ENCODE measurements at regions not wholly inside any gene's neighbourhood (a gene's known extent, or its start where the extent isn't known, plus 50 kb on each side); places are given as distances from the start of the nearest gene placed in this dataset.

DNA sequence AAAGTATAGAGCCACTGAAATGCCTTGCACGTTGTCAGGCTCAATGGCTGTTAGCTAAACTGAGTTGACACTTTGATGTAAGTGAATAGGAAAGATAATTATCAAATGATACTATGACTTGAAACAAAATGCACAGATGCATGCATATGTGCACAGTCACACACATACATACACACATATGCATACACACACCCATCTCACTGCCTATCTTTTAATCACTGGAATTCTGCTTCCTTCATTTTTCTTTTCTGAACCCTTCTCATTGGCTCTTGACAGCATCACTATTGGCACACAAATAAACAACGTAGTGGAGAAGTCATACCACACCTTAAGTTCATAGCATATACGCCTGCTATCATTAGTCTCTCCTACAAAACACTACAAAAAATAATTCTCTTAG is 154.9 kb upstream of the NCKAP5 start:
- H3K4me3 ChIP-seq (ENCODE audit: low read length in 2 of 2): no peak overlapping the region
- H2BK5ac ChIP-seq (ENCODE audit: low read length): no peak overlapping the region
- no peak overlapping the region for H3K27ac ChIP-seq (replicated peaks; ENCODE audit: low read length)
- peaks cover 3 to 37% of the 10 kb centered on the region in 2 donors for H3K9me3 ChIP-seq (replicated peaks in 1 of 2; ENCODE audit: control insufficient read depth in 2 of 2, insufficient read depth in 1 of 2, low read depth in 1 of 2, low read length in 2 of 2)
- H3K36me3 ChIP-seq (replicated peaks in 1 of 2; ENCODE audit: control insufficient read depth in 2 of 2, insufficient read depth in 2 of 2, low read length in 2 of 2): no peaks in the 10 kb centered on the region
- H3K18ac ChIP-seq (ENCODE audit: low read length): no peak overlapping the region
- no peak overlapping the region for H3K14ac ChIP-seq (ENCODE audit: low read length)
- no peaks in the 10 kb centered on the region for H3K4me1 ChIP-seq (ENCODE audit: control insufficient read depth in 2 of 2, insufficient read depth in 1 of 2, low read depth in 1 of 2, low read length in 2 of 2)
- no peaks in the 10 kb centered on the region for H3K79me1 ChIP-seq (ENCODE audit: low read depth, low read length)
- H3K23ac ChIP-seq (ENCODE audit: low read depth, low read length, poor library complexity): no peak overlapping the region
- H2BK120ac ChIP-seq (ENCODE audit: low read depth, low read length): no peak overlapping the region
- H4K8ac ChIP-seq (ENCODE audit: low read depth, low read length): no peak overlapping the region
- no peak overlapping the region for H2BK15ac ChIP-seq (ENCODE audit: low read length)
- H3K4ac ChIP-seq (ENCODE audit: low read length): no peak overlapping the region
- WGBS, 2 donors (ENCODE audit: extremely low coverage in 2 of 2, insufficient read length in 2 of 2, insufficient replicate concordance in 1 of 2): no CpG with 5 or more reads among the region's 3 CpGs
- H3K27me3 ChIP-seq (ENCODE audit: control insufficient read depth in 3 of 3, insufficient read depth in 3 of 3, low read depth in 1 of 3, low read length in 3 of 3): no peaks in the 10 kb centered on the region
- DNase-seq (ENCODE audit: low spot score): no peak
- no peak overlapping the region for H3K4me2 ChIP-seq (ENCODE audit: insufficient read depth, low read length, poor library complexity, severe bottlenecking)
- H2AK5ac ChIP-seq (ENCODE audit: low read depth, low read length): no peak overlapping the region
- no peak overlapping the region for H2AFZ ChIP-seq (ENCODE audit: low read length)
- H2BK12ac ChIP-seq (ENCODE audit: low read length): no peak overlapping the region
- no peak overlapping the region for H3K9ac ChIP-seq (ENCODE audit: low read depth, low read length, poor library complexity)
- H4K91ac ChIP-seq (ENCODE audit: low read depth, low read length, poor library complexity): no peak overlapping the region

DNA sequence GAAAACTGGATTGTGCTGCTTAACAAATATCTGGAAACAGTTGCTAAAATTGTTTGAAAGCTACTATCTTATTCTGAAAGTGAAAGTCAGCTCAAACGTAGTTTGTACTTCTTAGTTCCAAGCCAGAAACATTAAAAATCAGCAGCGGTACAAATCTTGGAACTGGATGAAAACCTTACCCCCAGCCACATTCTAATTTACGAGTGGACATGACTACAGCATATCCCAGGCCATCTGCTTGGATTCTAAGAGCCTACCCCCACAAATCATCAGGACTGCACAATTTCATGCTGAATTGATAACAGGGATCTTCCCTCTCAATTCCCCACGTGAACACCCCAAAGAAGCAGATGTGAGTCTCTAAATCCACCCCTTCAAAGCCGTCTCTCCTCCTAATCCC is 158.7 kb upstream of the NCKAP5 start:
- Histone ChIP-seq H3K27ac (replicated peaks; ENCODE audit: low read length) (no peak overlapping the region), H3K4ac (ENCODE audit: low read length) (no peak overlapping the region), H3K9ac (ENCODE audit: low read depth, low read length, poor library complexity) (no peak overlapping the region), H2BK15ac (ENCODE audit: low read length) (no peak overlapping the region), H2AFZ (ENCODE audit: low read length) (peak overlapping the region; percentile 17), H3K27me3 (ENCODE audit: control insufficient read depth in 3 of 3, insufficient read depth in 3 of 3, low read depth in 1 of 3, low read length in 3 of 3) (no peaks in the 10 kb centered on the region), H3K4me2 (ENCODE audit: insufficient read depth, low read length, poor library complexity, severe bottlenecking) (no peak overlapping the region), H4K91ac (ENCODE audit: low read depth, low read length, poor library complexity) (no peak overlapping the region), H3K23ac (ENCODE audit: low read depth, low read length, poor library complexity) (no peak overlapping the region), H2BK12ac (ENCODE audit: low read length) (no peak overlapping the region), H3K9me3 (replicated peaks in 1 of 2; ENCODE audit: control insufficient read depth in 2 of 2, insufficient read depth in 1 of 2, low read depth in 1 of 2, low read length in 2 of 2) (peaks cover 0 to 11% of the 10 kb centered on the region in 2 donors), H3K4me3 (ENCODE audit: low read length in 2 of 2) (no peak overlapping the region), H2BK5ac (ENCODE audit: low read length) (no peak overlapping the region), H3K4me1 (ENCODE audit: control insufficient read depth in 2 of 2, insufficient read depth in 1 of 2, low read depth in 1 of 2, low read length in 2 of 2) (no peaks in the 10 kb centered on the region), H3K36me3 (replicated peaks in 1 of 2; ENCODE audit: control insufficient read depth in 2 of 2, insufficient read depth in 2 of 2, low read length in 2 of 2) (no peaks in the 10 kb centered on the region), H3K79me1 (ENCODE audit: low read depth, low read length) (no peaks in the 10 kb centered on the region), H3K18ac (ENCODE audit: low read length) (no peak overlapping the region), H2AK5ac (ENCODE audit: low read depth, low read length) (no peak overlapping the region), H4K8ac (ENCODE audit: low read depth, low read length) (no peak overlapping the region), H2BK120ac (ENCODE audit: low read depth, low read length) (no peak overlapping the region), H3K14ac (ENCODE audit: low read length) (no peak overlapping the region)
- DNase-seq (ENCODE audit: low spot score): no peak
- WGBS, 2 donors (ENCODE audit: extremely low coverage in 2 of 2, insufficient read length in 2 of 2, insufficient replicate concordance in 1 of 2): no CpG with 5 or more reads among the region's 5 CpGs

DNA sequence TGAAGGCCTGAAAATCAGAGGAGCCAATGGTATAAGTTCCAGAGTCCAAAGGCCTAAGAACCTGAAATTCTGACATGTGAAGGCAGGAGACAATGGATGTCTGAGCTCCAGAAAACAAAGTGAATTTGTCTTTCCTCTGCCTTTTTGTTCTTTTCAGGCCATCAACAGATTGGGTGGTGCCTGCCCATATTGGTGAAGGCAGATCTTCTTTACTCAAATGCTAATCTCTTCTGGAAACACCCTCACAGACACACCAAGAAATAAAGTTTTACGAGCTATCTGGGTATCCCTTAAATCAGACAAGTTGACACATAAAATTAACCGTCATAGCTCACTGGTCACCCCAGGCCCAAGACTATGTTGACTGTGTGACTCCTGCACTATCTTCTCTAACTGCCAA is 163.8 kb upstream of the NCKAP5 start:
- Histone ChIP-seq H3K9me3 (replicated peaks in 1 of 2; ENCODE audit: control insufficient read depth in 2 of 2, insufficient read depth in 1 of 2, low read depth in 1 of 2, low read length in 2 of 2) (peaks cover 0 to 8% of the 10 kb centered on the region in 2 donors), H3K4me3 (ENCODE audit: low read length in 2 of 2) (no peak overlapping the region), H3K4ac (ENCODE audit: low read length) (no peak overlapping the region), H3K14ac (ENCODE audit: low read length) (no peak overlapping the region), H3K4me1 (ENCODE audit: control insufficient read depth in 2 of 2, insufficient read depth in 1 of 2, low read depth in 1 of 2, low read length in 2 of 2) (peaks cover 0 to 4% of the 10 kb centered on the region in 2 donors), H3K27me3 (ENCODE audit: control insufficient read depth in 3 of 3, insufficient read depth in 3 of 3, low read depth in 1 of 3, low read length in 3 of 3) (no peaks in the 10 kb centered on the region), H2BK12ac (ENCODE audit: low read length) (no peak overlapping the region), H2BK5ac (ENCODE audit: low read length) (no peak overlapping the region), H3K36me3 (replicated peaks in 1 of 2; ENCODE audit: control insufficient read depth in 2 of 2, insufficient read depth in 2 of 2, low read length in 2 of 2) (no peaks in the 10 kb centered on the region), H3K27ac (replicated peaks; ENCODE audit: low read length) (no peak overlapping the region), H3K23ac (ENCODE audit: low read depth, low read length, poor library complexity) (no peak overlapping the region), H3K79me1 (ENCODE audit: low read depth, low read length) (no peaks in the 10 kb centered on the region), H2AK5ac (ENCODE audit: low read depth, low read length) (no peak overlapping the region), H2AFZ (ENCODE audit: low read length) (no peak overlapping the region), H2BK120ac (ENCODE audit: low read depth, low read length) (no peak overlapping the region), H4K8ac (ENCODE audit: low read depth, low read length) (no peak overlapping the region), H3K4me2 (ENCODE audit: insufficient read depth, low read length, poor library complexity, severe bottlenecking) (no peak overlapping the region), H3K9ac (ENCODE audit: low read depth, low read length, poor library complexity) (no peak overlapping the region), H3K18ac (ENCODE audit: low read length) (no peak overlapping the region), H2BK15ac (ENCODE audit: low read length) (no peak overlapping the region), H4K91ac (ENCODE audit: low read depth, low read length, poor library complexity) (no peak overlapping the region)
- DNase-seq (ENCODE audit: low spot score): no peak
- no CpG with 5 or more reads among the region's 2 CpGs for WGBS, 2 donors (ENCODE audit: extremely low coverage in 2 of 2, insufficient read length in 2 of 2, insufficient replicate concordance in 1 of 2)

DNA sequence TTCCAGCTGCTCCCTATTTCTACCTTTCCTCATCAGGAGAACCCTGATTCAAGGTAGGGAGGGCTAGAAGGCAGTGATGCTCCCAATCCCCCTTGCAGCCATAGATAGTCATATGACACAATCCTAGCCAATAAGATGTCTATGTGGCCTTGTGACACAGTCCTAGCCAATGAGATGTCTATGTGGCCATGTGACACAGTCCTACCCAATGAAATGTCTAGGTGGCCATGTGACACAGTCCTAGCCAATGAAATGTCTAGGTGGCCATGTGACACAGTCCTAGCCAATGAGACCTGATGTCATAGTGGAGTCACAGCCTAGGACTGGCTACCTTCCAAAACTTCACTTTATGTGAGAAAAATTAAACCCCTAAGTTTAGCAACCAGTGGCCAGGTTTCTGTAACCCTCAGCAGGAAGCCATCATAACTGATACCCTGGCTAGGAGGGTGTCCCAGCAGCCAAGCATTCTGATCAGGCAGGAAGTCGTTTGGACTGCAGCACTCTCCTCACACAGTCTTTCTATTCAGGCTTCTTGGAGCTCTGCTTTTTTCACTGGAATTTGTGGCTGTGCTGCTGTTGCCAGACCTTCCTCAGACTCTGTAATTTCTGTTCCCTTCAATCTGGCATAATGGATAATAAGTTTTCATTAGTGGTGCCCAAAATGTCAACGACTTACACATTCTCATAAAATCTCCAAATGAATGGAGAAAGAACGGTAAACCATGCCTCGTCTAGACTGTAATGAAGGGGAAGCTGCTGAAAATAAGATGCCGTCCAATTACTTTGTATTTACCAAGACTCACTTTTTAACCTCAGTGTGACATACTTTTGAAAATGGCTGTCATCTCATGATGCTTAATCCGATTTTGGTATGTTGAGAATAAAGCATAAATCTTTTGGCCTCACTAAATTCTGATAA is 165.0 kb upstream of the NCKAP5 start:
- no peak overlapping the region for H3K27ac ChIP-seq (replicated peaks; ENCODE audit: low read length)
- H2BK12ac ChIP-seq (ENCODE audit: low read length): no peak overlapping the region
- H3K4ac ChIP-seq (ENCODE audit: low read length): no peak overlapping the region
- H3K79me1 ChIP-seq (ENCODE audit: low read depth, low read length): no peaks in the 10 kb centered on the region
- no peak overlapping the region for H3K23ac ChIP-seq (ENCODE audit: low read depth, low read length, poor library complexity)
- H4K8ac ChIP-seq (ENCODE audit: low read depth, low read length): peak overlapping the region; percentile 33
- no CpG with 5 or more reads among the region's 6 CpGs for WGBS, 2 donors (ENCODE audit: extremely low coverage in 2 of 2, insufficient read length in 2 of 2, insufficient replicate concordance in 1 of 2)
- no peaks in the 10 kb centered on the region for H3K27me3 ChIP-seq (ENCODE audit: control insufficient read depth in 3 of 3, insufficient read depth in 3 of 3, low read depth in 1 of 3, low read length in 3 of 3)
- H3K14ac ChIP-seq (ENCODE audit: low read length): no peak overlapping the region
- no peak overlapping the region for H2AK5ac ChIP-seq (ENCODE audit: low read depth, low read length)
- peaks cover 0 to 5% of the 10 kb centered on the region in 2 donors for H3K9me3 ChIP-seq (replicated peaks in 1 of 2; ENCODE audit: control insufficient read depth in 2 of 2, insufficient read depth in 1 of 2, low read depth in 1 of 2, low read length in 2 of 2)
- peaks cover 0 to 4% of the 10 kb centered on the region in 2 donors for H3K4me1 ChIP-seq (ENCODE audit: control insufficient read depth in 2 of 2, insufficient read depth in 1 of 2, low read depth in 1 of 2, low read length in 2 of 2)
- H2BK120ac ChIP-seq (ENCODE audit: low read depth, low read length): no peak overlapping the region
- no peak for DNase-seq (ENCODE audit: low spot score)
- H2BK5ac ChIP-seq (ENCODE audit: low read length): no peak overlapping the region
- H4K91ac ChIP-seq (ENCODE audit: low read depth, low read length, poor library complexity): no peak overlapping the region
- H3K4me2 ChIP-seq (ENCODE audit: insufficient read depth, low read length, poor library complexity, severe bottlenecking): no peak overlapping the region
- H3K4me3 ChIP-seq (ENCODE audit: low read length in 2 of 2): no peak overlapping the region
- no peak overlapping the region for H2BK15ac ChIP-seq (ENCODE audit: low read length)
- no peak overlapping the region for H3K9ac ChIP-seq (ENCODE audit: low read depth, low read length, poor library complexity)
- no peak overlapping the region for H3K18ac ChIP-seq (ENCODE audit: low read length)
- H2AFZ ChIP-seq (ENCODE audit: low read length): peak overlapping the region; percentile 30
- H3K36me3 ChIP-seq (replicated peaks in 1 of 2; ENCODE audit: control insufficient read depth in 2 of 2, insufficient read depth in 2 of 2, low read length in 2 of 2): no peaks in the 10 kb centered on the region

Measured in neuronal stem cell (in vitro differentiated cells).